Smooth muscle cell (in vitro differentiated cells): ENCODE measurements at regions not wholly inside any gene's neighbourhood (a gene's known extent, or its start where the extent isn't known, plus 50 kb on each side); places are given as distances from the start of the nearest gene placed in this dataset.

Experiments used
- DNase-seq: peaks from one replicate; lab custom pipeline; 2025; ENCODE audit not compliant: unreplicated experiment; lab: John Stamatoyannopoulos, UW
- H2AFZ ChIP-seq: fragments of 200-600 bp; sonication (generic); 2 replicates; pipeline ENCODE4 v1.6.0; 2016; ENCODE audit warnings: antibody characterized with exemption, low read depth, mild to moderate bottlenecking
- H3F3A ChIP-seq: fragments of 200-600 bp; sonication (generic); 2 replicates; pipeline ENCODE4 v1.6.0; 2017; ENCODE audit warnings: antibody characterized with exemption, low read depth
- H3K27ac ChIP-seq: fragments of 200-600 bp; sonication (generic); 2 replicates; pipeline ENCODE4 v1.5.1; 2016; ENCODE audit warnings: low read depth, mild to moderate bottlenecking
- H3K27me3 ChIP-seq: fragments of 200-600 bp; sonication (generic); 2 replicates; pipeline ENCODE4 v1.6.1; 2016; ENCODE audit warnings: low read depth, mild to moderate bottlenecking
- H3K36me3 ChIP-seq: fragments of 200-600 bp; sonication (generic); 2 replicates; pipeline ENCODE4 v1.5.1; 2016; ENCODE audit warnings: low read depth
- H3K4me1 ChIP-seq: fragments of 200-600 bp; sonication (generic); 2 replicates; pipeline ENCODE4 v1.5.1; 2016; ENCODE audit warnings: low read depth
- H3K4me2 ChIP-seq: fragments of 200-600 bp; sonication (generic); 2 replicates; pipeline ENCODE4 v1.6.0; 2016; ENCODE audit warnings: mild to moderate bottlenecking
- H3K4me3 ChIP-seq: fragments of 200-600 bp; sonication (generic); 2 replicates; pipeline ENCODE4 v1.5.1; 2016; ENCODE audit warnings: mild to moderate bottlenecking
- H3K79me2 ChIP-seq: fragments of 200-600 bp; sonication (generic); 2 replicates; pipeline ENCODE4 v1.6.0; 2016; ENCODE audit warnings: low read depth, mild to moderate bottlenecking
- H3K9ac ChIP-seq: fragments of 200-600 bp; sonication (generic); 2 replicates; pipeline ENCODE4 v1.6.0; 2016; ENCODE audit warnings: low read depth
- H3K9me3 ChIP-seq: fragments of 200-600 bp; sonication (generic); replicated peaks from 2 replicates; pipeline ENCODE4 v1.5.1; 2016; ENCODE audit warnings: low read depth
- H4K20me1 ChIP-seq: fragments of 200-600 bp; sonication (generic); 2 replicates; pipeline ENCODE4 v1.6.0; 2016; ENCODE audit warnings: low read depth
- WGBS: methylation state at CpG from one replicate; pipeline ENCODE4 v1.1.7; 2016; ENCODE audit warnings: low lambda C conversion rate; 5-methylcytosine and 5-hydroxymethylcytosine counted together
- TF ChIP-seq, protein P1 (sequence below): fragments of 200-600 bp; sonication (generic); IDR thresholded peaks from 2 replicates; pipeline ENCODE4 v1.5.1; 2017; ENCODE audit warnings: borderline replicate concordance, mild to moderate bottlenecking, antibody characterized with exemption; ENCODE audit not compliant: insufficient read depth, poor library complexity, severe bottlenecking

DNA sequence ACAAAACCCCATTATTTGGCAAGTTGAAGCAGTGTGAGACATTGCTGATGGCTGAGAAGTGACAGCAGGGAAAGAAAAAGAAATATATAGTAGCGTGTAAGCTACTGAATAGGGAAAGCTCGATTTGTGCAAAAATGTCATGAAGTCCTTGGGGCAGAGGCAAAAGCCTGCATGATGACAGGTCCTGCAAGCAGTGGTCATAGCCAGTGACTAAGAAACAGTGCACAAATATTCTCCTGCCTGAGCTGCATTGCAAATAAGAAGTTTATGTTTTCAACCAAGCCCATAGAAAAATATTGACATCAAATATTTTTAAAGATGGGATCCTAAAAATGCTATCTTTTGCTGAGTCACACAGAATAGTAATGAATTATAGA is 270.0 kb downstream of the SLITRK6 start:
- H3K9ac ChIP-seq = peak overlapping the region; percentile 21
- H3K4me3 ChIP-seq = no peak overlapping the region
- TF ChIP-seq, protein P1, sequence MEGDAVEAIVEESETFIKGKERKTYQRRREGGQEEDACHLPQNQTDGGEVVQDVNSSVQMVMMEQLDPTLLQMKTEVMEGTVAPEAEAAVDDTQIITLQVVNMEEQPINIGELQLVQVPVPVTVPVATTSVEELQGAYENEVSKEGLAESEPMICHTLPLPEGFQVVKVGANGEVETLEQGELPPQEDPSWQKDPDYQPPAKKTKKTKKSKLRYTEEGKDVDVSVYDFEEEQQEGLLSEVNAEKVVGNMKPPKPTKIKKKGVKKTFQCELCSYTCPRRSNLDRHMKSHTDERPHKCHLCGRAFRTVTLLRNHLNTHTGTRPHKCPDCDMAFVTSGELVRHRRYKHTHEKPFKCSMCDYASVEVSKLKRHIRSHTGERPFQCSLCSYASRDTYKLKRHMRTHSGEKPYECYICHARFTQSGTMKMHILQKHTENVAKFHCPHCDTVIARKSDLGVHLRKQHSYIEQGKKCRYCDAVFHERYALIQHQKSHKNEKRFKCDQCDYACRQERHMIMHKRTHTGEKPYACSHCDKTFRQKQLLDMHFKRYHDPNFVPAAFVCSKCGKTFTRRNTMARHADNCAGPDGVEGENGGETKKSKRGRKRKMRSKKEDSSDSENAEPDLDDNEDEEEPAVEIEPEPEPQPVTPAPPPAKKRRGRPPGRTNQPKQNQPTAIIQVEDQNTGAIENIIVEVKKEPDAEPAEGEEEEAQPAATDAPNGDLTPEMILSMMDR = no peak

DNA sequence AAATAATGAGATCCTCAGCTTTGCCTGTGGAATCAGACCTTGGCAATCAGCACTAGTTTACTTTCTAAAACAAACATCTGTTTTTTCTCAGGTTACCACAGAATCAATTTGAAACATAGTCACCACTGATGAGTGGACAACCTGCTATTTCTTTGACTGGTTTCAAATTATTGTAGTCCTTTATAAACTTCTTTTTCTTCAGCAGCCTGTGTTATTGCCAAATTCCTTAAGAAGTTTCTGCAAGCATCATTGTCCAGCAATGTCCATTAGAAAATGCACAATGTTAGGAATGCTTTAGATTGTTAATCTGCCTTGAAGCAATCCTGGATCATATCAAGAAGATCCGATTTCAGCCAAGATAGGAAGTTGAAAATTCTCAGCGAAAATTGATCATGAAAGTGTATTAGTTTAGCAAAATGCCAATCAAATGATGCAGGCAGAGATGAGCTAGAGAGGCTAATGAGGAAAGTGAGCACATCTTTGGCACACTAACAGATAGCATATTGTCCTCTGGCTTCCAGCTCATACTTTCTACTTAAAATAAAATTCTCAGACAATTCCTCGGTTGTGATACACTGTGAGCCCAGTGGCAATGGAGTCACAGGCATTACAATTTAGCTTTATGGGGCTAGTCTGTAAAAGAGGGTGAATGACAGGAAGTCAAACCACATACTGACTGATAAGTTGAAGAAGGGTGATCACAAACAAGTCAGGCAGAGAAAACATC is 270.6 kb downstream of the SLITRK6 start:
- Histone ChIP-seq H3K79me2 (no peaks in the 10 kb centered on the region), H4K20me1 (no peaks in the 10 kb centered on the region), H3K4me3 (no peak overlapping the region), H2AFZ (peak overlapping the region; percentile 7), H3K27me3 (no peaks in the 10 kb centered on the region), H3K9me3 (no peaks in the 10 kb centered on the region), H3K4me2 (peak overlapping the region; percentile 46), H3K9ac (peak overlapping the region; percentile 21), H3K36me3 (no peaks in the 10 kb centered on the region), H3F3A (no peaks in the 10 kb centered on the region), H3K4me1 (no peaks in the 10 kb centered on the region), H3K27ac (peak overlapping the region; percentile 85)
- TF ChIP-seq, protein P1 = no peak
- DNase-seq = no peak
- WGBS = 50% methylated on average over 3 of the region's 3 CpGs

More for the DNA sequence above, 270.0 kb downstream of the SLITRK6 start:
- 64% methylated on average over 2 of the region's 2 CpGs for WGBS
- DNase-seq = no peak
- Histone ChIP-seq H3K79me2 (no peaks in the 10 kb centered on the region), H2AFZ (peak overlapping the region; percentile 7), H3K4me1 (no peaks in the 10 kb centered on the region), H3F3A (no peaks in the 10 kb centered on the region), H3K9me3 (no peaks in the 10 kb centered on the region), H3K4me2 (peak overlapping the region; percentile 46), H3K27me3 (no peaks in the 10 kb centered on the region), H3K27ac (peak overlapping the region; percentile 85), H4K20me1 (no peaks in the 10 kb centered on the region), H3K36me3 (no peaks in the 10 kb centered on the region)

DNA sequence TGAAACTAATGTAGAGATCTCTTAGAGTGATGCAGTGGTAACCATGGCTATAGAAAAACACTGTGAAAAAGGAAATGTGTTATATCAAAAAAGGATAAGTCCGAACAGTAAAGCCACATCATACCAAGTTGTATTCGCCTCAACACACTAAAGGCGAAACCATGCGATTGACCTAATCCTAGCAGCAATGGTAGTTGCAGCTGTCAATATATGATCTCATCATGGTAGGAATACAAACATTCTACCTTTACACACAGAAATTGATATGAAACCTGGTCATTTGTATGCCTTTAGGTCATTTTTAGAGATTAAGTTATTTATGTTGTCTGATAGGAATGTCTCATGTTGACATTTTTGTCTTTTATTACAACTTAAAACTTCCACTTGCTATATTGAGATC is 271.9 kb downstream of the SLITRK6 start:
- Histone ChIP-seq H3K4me2 (no peak overlapping the region), H3F3A (no peaks in the 10 kb centered on the region), H4K20me1 (no peaks in the 10 kb centered on the region), H3K27ac (peak overlapping the region; percentile 68), H3K9me3 (no peaks in the 10 kb centered on the region), H3K36me3 (no peaks in the 10 kb centered on the region), H3K4me1 (no peaks in the 10 kb centered on the region), H3K79me2 (no peaks in the 10 kb centered on the region), H3K27me3 (no peaks in the 10 kb centered on the region), H3K9ac (no peak overlapping the region), H2AFZ (no peak overlapping the region), H3K4me3 (no peak overlapping the region)
- DNase-seq = no peak
- WGBS = 97% methylated on average over 4 of the region's 4 CpGs
- TF ChIP-seq, protein P1 = no peak

DNA sequence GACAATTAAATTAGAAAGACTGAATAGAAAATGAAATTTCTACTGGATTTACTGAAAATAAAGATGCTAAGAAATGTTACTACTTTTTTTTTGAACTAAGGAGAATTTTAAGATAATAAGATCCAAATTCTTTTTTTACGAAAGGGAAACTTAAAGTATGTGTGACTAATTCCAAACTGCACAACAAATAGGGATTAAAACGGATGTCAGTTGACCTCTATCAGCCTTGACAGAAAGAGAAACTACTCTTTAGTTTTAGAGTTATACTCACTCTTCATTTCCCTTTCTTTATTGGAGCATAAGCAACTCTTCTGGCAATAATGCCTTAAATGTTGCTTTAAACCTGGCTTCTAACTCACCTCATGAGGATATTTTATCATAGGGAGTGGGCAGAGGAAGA is 273.8 kb downstream of the SLITRK6 start:
- H3K27me3 ChIP-seq = no peaks in the 10 kb centered on the region
- WGBS = 79% methylated on average over 2 of the region's 2 CpGs
- no peak overlapping the region for H2AFZ ChIP-seq
- no peaks in the 10 kb centered on the region for H3K9me3 ChIP-seq
- H3K4me2 ChIP-seq = no peak overlapping the region
- no peaks in the 10 kb centered on the region for H3K4me1 ChIP-seq
- H3K79me2 ChIP-seq = no peaks in the 10 kb centered on the region
- H3K4me3 ChIP-seq = no peak overlapping the region
- TF ChIP-seq, protein P1 = no peak
- no peak overlapping the region for H3K27ac ChIP-seq
- H3K9ac ChIP-seq = no peak overlapping the region
- no peak for DNase-seq
- H3K36me3 ChIP-seq = no peaks in the 10 kb centered on the region
- H3F3A ChIP-seq = no peaks in the 10 kb centered on the region
- no peaks in the 10 kb centered on the region for H4K20me1 ChIP-seq
